Ishikawa (cell line): ENCODE measurements at regions not wholly inside any gene's neighbourhood (a gene's known extent, or its start where the extent isn't known, plus 50 kb on each side); places are given as distances from the start of the nearest gene placed in this dataset.

Experiments
- CEBPB ChIP-seq: IDR thresholded peaks from 2 replicates; pipeline ENCODE4 v1.6.1; 2012
- CREB1 ChIP-seq: IDR thresholded peaks from 2 replicates; pipeline ENCODE4 v1.6.1; 2012; ENCODE audit warnings: low read depth
- EGR1 ChIP-seq: IDR thresholded peaks from 2 replicates; pipeline ENCODE4 v1.6.1; 2012
- EP300 ChIP-seq: IDR thresholded peaks from 2 replicates; pipeline ENCODE4 v1.6.1; 2012; ENCODE audit warnings: borderline replicate concordance
- FOXM1 ChIP-seq: IDR thresholded peaks from 2 replicates; pipeline ENCODE4 v1.6.1; 2012; ENCODE audit warnings: low read depth, borderline replicate concordance
- MAX ChIP-seq: IDR thresholded peaks from 2 replicates; pipeline ENCODE4 v1.6.1; 2012
- NFIC ChIP-seq: IDR thresholded peaks from 2 replicates; pipeline ENCODE4 v1.6.1; 2012
- RAD21 ChIP-seq: IDR thresholded peaks from 2 replicates; pipeline ENCODE4 v1.6.1; 2012; ENCODE audit warnings: low read depth
- REST ChIP-seq: IDR thresholded peaks from 2 replicates; pipeline ENCODE4 v1.6.1; 2012; ENCODE audit warnings: low read depth, mild to moderate bottlenecking
- TAF1 ChIP-seq: IDR thresholded peaks from 2 replicates; pipeline ENCODE4 v1.6.1; 2012; ENCODE audit warnings: low read depth, mild to moderate bottlenecking
- YY1 ChIP-seq: IDR thresholded peaks from 2 replicates; pipeline ENCODE4 v1.6.1; 2012; ENCODE audit warnings: low read depth
- TF ChIP-seq, protein P1 (sequence below): IDR thresholded peaks from 2 replicates; pipeline ENCODE4 v1.6.1; 2012

DNA sequence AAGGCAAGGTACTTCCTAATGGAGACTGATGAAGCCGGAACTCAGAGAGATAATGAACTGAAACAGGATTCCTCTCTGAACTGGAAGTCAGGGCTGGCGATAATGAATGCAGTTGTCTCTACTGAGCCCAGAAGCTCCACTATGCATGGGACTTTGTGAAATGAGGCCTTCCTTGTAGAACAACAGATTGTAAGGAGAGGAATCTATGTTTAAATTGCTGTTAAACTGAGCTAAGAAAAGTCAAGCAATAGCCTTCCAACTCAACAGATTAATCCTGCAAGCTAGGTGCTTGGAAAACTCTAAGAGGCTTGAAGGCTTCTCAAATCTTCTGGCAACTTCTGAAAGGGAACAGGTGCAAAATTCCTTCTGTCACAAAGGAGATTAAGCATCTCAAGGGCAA, 119.5 kb upstream of the ARHGAP5 start:
- TF ChIP-seq, protein P1, sequence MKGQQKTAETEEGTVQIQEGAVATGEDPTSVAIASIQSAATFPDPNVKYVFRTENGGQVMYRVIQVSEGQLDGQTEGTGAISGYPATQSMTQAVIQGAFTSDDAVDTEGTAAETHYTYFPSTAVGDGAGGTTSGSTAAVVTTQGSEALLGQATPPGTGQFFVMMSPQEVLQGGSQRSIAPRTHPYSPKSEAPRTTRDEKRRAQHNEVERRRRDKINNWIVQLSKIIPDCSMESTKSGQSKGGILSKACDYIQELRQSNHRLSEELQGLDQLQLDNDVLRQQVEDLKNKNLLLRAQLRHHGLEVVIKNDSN = no peak
- TF ChIP-seq EGR1 = no peak
- TF ChIP-seq EP300 = no peak
- TF ChIP-seq CEBPB = no peak
- no peak for TF ChIP-seq FOXM1
- TF ChIP-seq REST = no peak
- TF ChIP-seq YY1 = no peak
- TF ChIP-seq TAF1 = no peak
- TF ChIP-seq RAD21 = no peak
- TF ChIP-seq CREB1 = no peak
- TF ChIP-seq NFIC = no peak
- TF ChIP-seq MAX = no peak
